ENCODE measurements at regions not wholly inside any gene's neighbourhood (a gene's known extent, or its start where the extent isn't known, plus 50 kb on each side); places are given as distances from the start of the nearest gene placed in this dataset.

- H3F3A ChIP-seq (ENCODE audit: insufficient read depth, low read length): no peaks in the 10 kb centered on the region
- no peaks in the 10 kb centered on the region for H3K9me3 ChIP-seq (replicated peaks; ENCODE audit: insufficient read depth, low read length)
- H3K9me2 ChIP-seq (replicated peaks; ENCODE audit: insufficient read depth, low read length): no peaks in the 10 kb centered on the region
- DNase-seq: no peak
- H4K20me1 ChIP-seq (ENCODE audit: insufficient read depth, low read length): no peaks in the 10 kb centered on the region
- no peak overlapping the region for H2AFZ ChIP-seq (ENCODE audit: low read length)
- no peak overlapping the region for H3K27ac ChIP-seq (ENCODE audit: low read length)
- TF ChIP-seq EZH2 (optimal IDR thresholded peaks at IDR 0.05; ENCODE audit: low read depth, low read length): no peak
- TF ChIP-seq CTCF (IDR thresholded peaks at IDR 0.05; ENCODE audit: low read length): no peak
- no peak for TF ChIP-seq EZH2phosphoT487 (IDR thresholded peaks at IDR 0.05; ENCODE audit: low read length)
- no peak overlapping the region for H3K9ac ChIP-seq (ENCODE audit: low read length)
- H3K4me2 ChIP-seq (ENCODE audit: low read depth, low read length): no peak overlapping the region
- H3K27me3 ChIP-seq (replicated peaks; ENCODE audit: insufficient read depth, low read length): no peaks in the 10 kb centered on the region
- no peak overlapping the region for H3K4me3 ChIP-seq (ENCODE audit: low read length)
- no peaks in the 10 kb centered on the region for H3K4me1 ChIP-seq (ENCODE audit: low read length)
- no peaks in the 10 kb centered on the region for H3K79me2 ChIP-seq (ENCODE audit: low read length)
- H3K36me3 ChIP-seq (replicated peaks; ENCODE audit: insufficient read depth, low read length): no peaks in the 10 kb centered on the region
Measured at GRCh38 chr2:200084036-200084435, 128.7 kb downstream of the MAIP1 start.

- Histone ChIP-seq H3K4me1 (ENCODE audit: low read length) (no peaks in the 10 kb centered on the region), H3K9me2 (replicated peaks; ENCODE audit: insufficient read depth, low read length) (no peaks in the 10 kb centered on the region), H3K27me3 (replicated peaks; ENCODE audit: insufficient read depth, low read length) (no peaks in the 10 kb centered on the region), H3K27ac (ENCODE audit: low read length) (no peak overlapping the region), H3K4me3 (ENCODE audit: low read length) (no peak overlapping the region), H3K36me3 (replicated peaks; ENCODE audit: insufficient read depth, low read length) (no peaks in the 10 kb centered on the region), H4K20me1 (ENCODE audit: insufficient read depth, low read length) (no peaks in the 10 kb centered on the region), H3K9me3 (replicated peaks; ENCODE audit: insufficient read depth, low read length) (no peaks in the 10 kb centered on the region), H3K9ac (ENCODE audit: low read length) (no peak overlapping the region), H3F3A (ENCODE audit: insufficient read depth, low read length) (no peaks in the 10 kb centered on the region), H3K4me2 (ENCODE audit: low read depth, low read length) (no peak overlapping the region), H3K79me2 (ENCODE audit: low read length) (no peaks in the 10 kb centered on the region), H2AFZ (ENCODE audit: low read length) (no peak overlapping the region)
- DNase-seq: no peak
- TF ChIP-seq CTCF (IDR thresholded peaks at IDR 0.05; ENCODE audit: low read length) (no peak), EZH2phosphoT487 (IDR thresholded peaks at IDR 0.05; ENCODE audit: low read length) (no peak), EZH2 (optimal IDR thresholded peaks at IDR 0.05; ENCODE audit: low read depth, low read length) (no peak)
Measured at GRCh38 chr2:200086911-200087310, 131.5 kb downstream of the MAIP1 start.

GRCh38 chr2:200087451-200087850, 132.1 kb downstream of the MAIP1 start:
- TF ChIP-seq EZH2phosphoT487 (IDR thresholded peaks at IDR 0.05; ENCODE audit: low read length) (no peak), EZH2 (optimal IDR thresholded peaks at IDR 0.05; ENCODE audit: low read depth, low read length) (no peak), CTCF (IDR thresholded peaks at IDR 0.05; ENCODE audit: low read length) (no peak)
- Histone ChIP-seq H3F3A (ENCODE audit: insufficient read depth, low read length) (no peaks in the 10 kb centered on the region), H4K20me1 (ENCODE audit: insufficient read depth, low read length) (no peaks in the 10 kb centered on the region), H3K79me2 (ENCODE audit: low read length) (no peaks in the 10 kb centered on the region), H2AFZ (ENCODE audit: low read length) (no peak overlapping the region), H3K9me2 (replicated peaks; ENCODE audit: insufficient read depth, low read length) (no peaks in the 10 kb centered on the region), H3K9me3 (replicated peaks; ENCODE audit: insufficient read depth, low read length) (no peaks in the 10 kb centered on the region), H3K4me2 (ENCODE audit: low read depth, low read length) (no peak overlapping the region), H3K27ac (ENCODE audit: low read length) (no peak overlapping the region), H3K4me3 (ENCODE audit: low read length) (no peak overlapping the region), H3K4me1 (ENCODE audit: low read length) (no peaks in the 10 kb centered on the region), H3K9ac (ENCODE audit: low read length) (no peak overlapping the region), H3K36me3 (replicated peaks; ENCODE audit: insufficient read depth, low read length) (no peaks in the 10 kb centered on the region), H3K27me3 (replicated peaks; ENCODE audit: insufficient read depth, low read length) (no peaks in the 10 kb centered on the region)
- DNase-seq: no peak
